ENCODE measurements at regions not wholly inside any gene's neighbourhood (a gene's known extent, or its start where the extent isn't known, plus 50 kb on each side); places are given as distances from the start of the nearest gene placed in this dataset.

- H3K4me3 ChIP-seq (ENCODE audit: low read length in 2 of 2): no peak overlapping the region
- no peaks in the 10 kb centered on the region for H3K4me1 ChIP-seq (ENCODE audit: control insufficient read depth in 2 of 2, insufficient read depth in 2 of 2, low read length in 2 of 2)
- H3K36me3 ChIP-seq (ENCODE audit: control insufficient read depth in 2 of 2, insufficient read depth in 2 of 2, low read length in 1 of 2): no peaks in the 10 kb centered on the region
- H3K27ac ChIP-seq (ENCODE audit: low read depth in 1 of 2, low read length in 1 of 2): no peak overlapping the region
- WGBS: 72% methylated on average over 4 of the region's 4 CpGs
- H3K9me3 ChIP-seq (ENCODE audit: control insufficient read depth in 2 of 2, insufficient read depth in 1 of 2, low read length in 1 of 2): no peaks in the 10 kb centered on the region
- no peak for DNase-seq (ENCODE audit: low read depth in 6 of 9, low spot score in 9 of 9)
- no peaks in the 10 kb centered on the region for H3K27me3 ChIP-seq (ENCODE audit: control insufficient read depth in 2 of 2, insufficient read depth in 1 of 2, low read length in 1 of 2)
Measured at GRCh38 chr10:60644436-60645130, 133.7 kb upstream of the CDK1 start.

- 91% methylated on average over 1 of the region's 1 CpG for WGBS
- no peaks in the 10 kb centered on the region for H3K36me3 ChIP-seq (ENCODE audit: control insufficient read depth in 2 of 2, insufficient read depth in 2 of 2, low read length in 1 of 2)
- H3K9me3 ChIP-seq (ENCODE audit: control insufficient read depth in 2 of 2, insufficient read depth in 1 of 2, low read length in 1 of 2): no peaks in the 10 kb centered on the region
- no peak overlapping the region for H3K4me3 ChIP-seq (ENCODE audit: low read length in 2 of 2)
- H3K27me3 ChIP-seq (ENCODE audit: control insufficient read depth in 2 of 2, insufficient read depth in 1 of 2, low read length in 1 of 2): no peaks in the 10 kb centered on the region
- no peaks in the 10 kb centered on the region for H3K4me1 ChIP-seq (ENCODE audit: control insufficient read depth in 2 of 2, insufficient read depth in 2 of 2, low read length in 2 of 2)
- DNase-seq (ENCODE audit: low read depth in 6 of 9, low spot score in 9 of 9): no peak
- H3K27ac ChIP-seq (ENCODE audit: low read depth in 1 of 2, low read length in 1 of 2): no peak overlapping the region
Measured at GRCh38 chr10:60643874-60644273, 134.4 kb upstream of the CDK1 start.

GRCh38 chr10:60629332-60629731 is 148.9 kb upstream of the CDK1 start:
- Histone ChIP-seq H3K36me3 (ENCODE audit: control insufficient read depth in 2 of 2, insufficient read depth in 2 of 2, low read length in 1 of 2) (no peaks in the 10 kb centered on the region), H3K9me3 (ENCODE audit: control insufficient read depth in 2 of 2, insufficient read depth in 1 of 2, low read length in 1 of 2) (no peaks in the 10 kb centered on the region), H3K4me1 (ENCODE audit: control insufficient read depth in 2 of 2, insufficient read depth in 2 of 2, low read length in 2 of 2) (no peaks in the 10 kb centered on the region), H3K27me3 (ENCODE audit: control insufficient read depth in 2 of 2, insufficient read depth in 1 of 2, low read length in 1 of 2) (no peaks in the 10 kb centered on the region), H3K27ac (ENCODE audit: low read depth in 1 of 2, low read length in 1 of 2) (no peak overlapping the region), H3K4me3 (ENCODE audit: low read length in 2 of 2) (no peak overlapping the region)
- DNase-seq (ENCODE audit: low read depth in 6 of 9, low spot score in 9 of 9): no peak
- 99% methylated on average over 1 of the region's 1 CpG for WGBS

- no peaks in the 10 kb centered on the region for H3K27me3 ChIP-seq (ENCODE audit: control insufficient read depth in 2 of 2, insufficient read depth in 1 of 2, low read length in 1 of 2)
- H3K36me3 ChIP-seq (ENCODE audit: control insufficient read depth in 2 of 2, insufficient read depth in 2 of 2, low read length in 1 of 2): no peaks in the 10 kb centered on the region
- no peak overlapping the region for H3K27ac ChIP-seq (ENCODE audit: low read depth in 1 of 2, low read length in 1 of 2)
- no peak for DNase-seq (ENCODE audit: low read depth in 6 of 9, low spot score in 9 of 9)
- 98% methylated on average over 6 of the region's 6 CpGs for WGBS
- H3K4me3 ChIP-seq (ENCODE audit: low read length in 2 of 2): no peak overlapping the region
- no peaks in the 10 kb centered on the region for H3K9me3 ChIP-seq (ENCODE audit: control insufficient read depth in 2 of 2, insufficient read depth in 1 of 2, low read length in 1 of 2)
- no peaks in the 10 kb centered on the region for H3K4me1 ChIP-seq (ENCODE audit: control insufficient read depth in 2 of 2, insufficient read depth in 2 of 2, low read length in 2 of 2)
Measured at GRCh38 chr10:60627778-60628748, 150.2 kb upstream of the CDK1 start.

- 95% methylated on average over 1 of the region's 1 CpG for WGBS
- Histone ChIP-seq H3K36me3 (ENCODE audit: control insufficient read depth in 2 of 2, insufficient read depth in 2 of 2, low read length in 1 of 2) (no peaks in the 10 kb centered on the region), H3K4me1 (ENCODE audit: control insufficient read depth in 2 of 2, insufficient read depth in 2 of 2, low read length in 2 of 2) (no peaks in the 10 kb centered on the region), H3K4me3 (ENCODE audit: low read length in 2 of 2) (no peak overlapping the region), H3K27me3 (ENCODE audit: control insufficient read depth in 2 of 2, insufficient read depth in 1 of 2, low read length in 1 of 2) (no peaks in the 10 kb centered on the region), H3K27ac (ENCODE audit: low read depth in 1 of 2, low read length in 1 of 2) (no peak overlapping the region), H3K9me3 (ENCODE audit: control insufficient read depth in 2 of 2, insufficient read depth in 1 of 2, low read length in 1 of 2) (no peaks in the 10 kb centered on the region)
- DNase-seq (ENCODE audit: low read depth in 6 of 9, low spot score in 9 of 9): no peak
Measured at GRCh38 chr10:60626037-60626436, 152.2 kb upstream of the CDK1 start.

GRCh38 chr10:60623627-60624026 is 154.7 kb upstream of the CDK1 start:
- H3K27ac ChIP-seq (ENCODE audit: low read depth in 1 of 2, low read length in 1 of 2): no peak overlapping the region
- 95% methylated on average over 1 of the region's 1 CpG for WGBS
- H3K4me1 ChIP-seq (ENCODE audit: control insufficient read depth in 2 of 2, insufficient read depth in 2 of 2, low read length in 2 of 2): no peaks in the 10 kb centered on the region
- H3K27me3 ChIP-seq (ENCODE audit: control insufficient read depth in 2 of 2, insufficient read depth in 1 of 2, low read length in 1 of 2): no peaks in the 10 kb centered on the region
- no peak for DNase-seq (ENCODE audit: low read depth in 6 of 9, low spot score in 9 of 9)
- no peaks in the 10 kb centered on the region for H3K36me3 ChIP-seq (ENCODE audit: control insufficient read depth in 2 of 2, insufficient read depth in 2 of 2, low read length in 1 of 2)
- H3K9me3 ChIP-seq (ENCODE audit: control insufficient read depth in 2 of 2, insufficient read depth in 1 of 2, low read length in 1 of 2): no peaks in the 10 kb centered on the region
- H3K4me3 ChIP-seq (ENCODE audit: low read length in 2 of 2): no peak overlapping the region

- H3K27ac ChIP-seq (ENCODE audit: low read depth in 1 of 2, low read length in 1 of 2): no peak overlapping the region
- no peaks in the 10 kb centered on the region for H3K36me3 ChIP-seq (ENCODE audit: control insufficient read depth in 2 of 2, insufficient read depth in 2 of 2, low read length in 1 of 2)
- DNase-seq (ENCODE audit: low read depth in 6 of 9, low spot score in 9 of 9): no peak
- H3K9me3 ChIP-seq (ENCODE audit: control insufficient read depth in 2 of 2, insufficient read depth in 1 of 2, low read length in 1 of 2): no peaks in the 10 kb centered on the region
- H3K4me1 ChIP-seq (ENCODE audit: control insufficient read depth in 2 of 2, insufficient read depth in 2 of 2, low read length in 2 of 2): no peaks in the 10 kb centered on the region
- no peak overlapping the region for H3K4me3 ChIP-seq (ENCODE audit: low read length in 2 of 2)
- H3K27me3 ChIP-seq (ENCODE audit: control insufficient read depth in 2 of 2, insufficient read depth in 1 of 2, low read length in 1 of 2): no peaks in the 10 kb centered on the region
- 98% methylated on average over 3 of the region's 3 CpGs for WGBS
Measured at GRCh38 chr10:60621018-60621417, 157.3 kb upstream of the CDK1 start.

GRCh38 chr10:60618861-60619260 is 159.4 kb upstream of the CDK1 start:
- H3K4me1 ChIP-seq (ENCODE audit: control insufficient read depth in 2 of 2, insufficient read depth in 2 of 2, low read length in 2 of 2): no peaks in the 10 kb centered on the region
- no peak overlapping the region for H3K4me3 ChIP-seq (ENCODE audit: low read length in 2 of 2)
- no peak overlapping the region for H3K27ac ChIP-seq (ENCODE audit: low read depth in 1 of 2, low read length in 1 of 2)
- no peaks in the 10 kb centered on the region for H3K9me3 ChIP-seq (ENCODE audit: control insufficient read depth in 2 of 2, insufficient read depth in 1 of 2, low read length in 1 of 2)
- H3K36me3 ChIP-seq (ENCODE audit: control insufficient read depth in 2 of 2, insufficient read depth in 2 of 2, low read length in 1 of 2): no peaks in the 10 kb centered on the region
- H3K27me3 ChIP-seq (ENCODE audit: control insufficient read depth in 2 of 2, insufficient read depth in 1 of 2, low read length in 1 of 2): no peaks in the 10 kb centered on the region
- 69% methylated on average over 1 of the region's 1 CpG for WGBS
- no peak for DNase-seq (ENCODE audit: low read depth in 6 of 9, low spot score in 9 of 9)

GRCh38 chr10:60615541-60615940 is 162.7 kb upstream of the CDK1 start:
- no peaks in the 10 kb centered on the region for H3K4me1 ChIP-seq (ENCODE audit: control insufficient read depth in 2 of 2, insufficient read depth in 2 of 2, low read length in 2 of 2)
- no peak overlapping the region for H3K27ac ChIP-seq (ENCODE audit: low read depth in 1 of 2, low read length in 1 of 2)
- 99% methylated on average over 1 of the region's 1 CpG for whole genome bisulfite sequencing
- DNase-seq (ENCODE audit: low read depth in 6 of 9, low spot score in 9 of 9): no peak
- no peaks in the 10 kb centered on the region for H3K27me3 ChIP-seq (ENCODE audit: control insufficient read depth in 2 of 2, insufficient read depth in 1 of 2, low read length in 1 of 2)
- no peaks in the 10 kb centered on the region for H3K36me3 ChIP-seq (ENCODE audit: control insufficient read depth in 2 of 2, insufficient read depth in 2 of 2, low read length in 1 of 2)
- H3K4me3 ChIP-seq (ENCODE audit: low read length in 2 of 2): no peak overlapping the region
- no peaks in the 10 kb centered on the region for H3K9me3 ChIP-seq (ENCODE audit: control insufficient read depth in 2 of 2, insufficient read depth in 1 of 2, low read length in 1 of 2)

All from thymus (tissue), 11 donors.